Glutamatergic neuron (in vitro differentiated cells): ENCODE measurements at regions not wholly inside any gene's neighbourhood (a gene's known extent, or its start where the extent isn't known, plus 50 kb on each side); places are given as distances from the start of the nearest gene placed in this dataset.
"Not testable (repeated sequence)": the region's sequence is repeated elsewhere in the genome, so short reads cannot be mapped to it uniquely, and the experiment has no call there.

Source experiments
- DNase-seq: peaks from one replicate; pipeline ENCODE4 v3.0.0; 2022
- H3K27ac Mint-ChIP-seq: one replicate; pipeline ENCODE4 v1.8.0; 2020; ENCODE audit warnings: mild to moderate bottlenecking, mixed read lengths, inconsistent platforms; ENCODE audit not compliant: unreplicated experiment
- H3K27me3 Mint-ChIP-seq: one replicate; pipeline ENCODE4 v1.8.0; 2020; ENCODE audit warnings: mild to moderate bottlenecking, moderate library complexity, mixed read lengths, inconsistent platforms; ENCODE audit not compliant: unreplicated experiment
- H3K36me3 Mint-ChIP-seq: one replicate; pipeline ENCODE4 v1.8.0; 2020; ENCODE audit warnings: mild to moderate bottlenecking, mixed read lengths, inconsistent platforms; ENCODE audit not compliant: unreplicated experiment
- H3K4me1 Mint-ChIP-seq: one replicate; pipeline ENCODE4 v1.8.0; 2020; ENCODE audit warnings: mild to moderate bottlenecking, low read depth, mixed read lengths, inconsistent platforms; ENCODE audit not compliant: unreplicated experiment
- H3K4me3 Mint-ChIP-seq: one replicate; pipeline ENCODE4 v1.8.0; 2020; ENCODE audit warnings: mild to moderate bottlenecking, mixed read lengths, inconsistent platforms; ENCODE audit not compliant: unreplicated experiment
- H3K9me3 Mint-ChIP-seq: one replicate; pipeline ENCODE4 v1.8.0; 2020; ENCODE audit warnings: mild to moderate bottlenecking, moderate library complexity, mixed read lengths, inconsistent platforms; ENCODE audit not compliant: unreplicated experiment
- CTCF ChIP-seq: fragments of 200-600 bp; sonication (generic); IDR thresholded peaks from one replicate; pipeline ENCODE4 v1.5.0; 2021; ENCODE audit not compliant: partially characterized antibody, unreplicated experiment

- Mint-ChIP-seq H3K27ac (no peak overlapping the region), H3K36me3 (peaks cover 20% of the 10 kb centered on the region), H3K27me3 (peaks cover 3% of the 10 kb centered on the region), H3K4me3 (no peak overlapping the region), H3K4me1 (no peaks in the 10 kb centered on the region), H3K9me3 (peaks cover 15% of the 10 kb centered on the region)
- no peak for TF ChIP-seq CTCF
- no peak for DNase-seq
These were observed 139.3 kb upstream of the PALMD start for GRCh38 chr1:99506631-99507030.

GRCh38 chr1:99507446-99507845 is 138.5 kb upstream of the PALMD start:
- peaks cover 15% of the 10 kb centered on the region for H3K9me3 Mint-ChIP-seq
- H3K27ac Mint-ChIP-seq = peak overlapping the region; percentile 46
- not testable (repeated sequence) for DNase-seq, H3K27me3 Mint-ChIP-seq, H3K4me3 Mint-ChIP-seq, H3K4me1 Mint-ChIP-seq
- peaks cover 20% of the 10 kb centered on the region for H3K36me3 Mint-ChIP-seq

- Mint-ChIP-seq H3K9me3 (peaks cover 14% of the 10 kb centered on the region), H3K27me3 (peaks cover 4% of the 10 kb centered on the region), H3K4me3 (no peak overlapping the region), H3K27ac (no peak overlapping the region), H3K4me1 (no peaks in the 10 kb centered on the region), H3K36me3 (peaks cover 20% of the 10 kb centered on the region)
- no peak for DNase-seq
- TF ChIP-seq CTCF = no peak
These were observed 137.8 kb upstream of the PALMD start for GRCh38 chr1:99507906-99508732.

- peak overlapping the region; percentile 38 for H3K27ac Mint-ChIP-seq
- H3K9me3 Mint-ChIP-seq = peaks cover 14% of the 10 kb centered on the region
- H3K4me1 Mint-ChIP-seq, H3K27me3 Mint-ChIP-seq, H3K4me3 Mint-ChIP-seq, DNase-seq: not testable (repeated sequence)
- H3K36me3 Mint-ChIP-seq = peaks cover 20% of the 10 kb centered on the region
These were observed 137.0 kb upstream of the PALMD start for GRCh38 chr1:99508733-99509445.

GRCh38 chr1:99514823-99515552 is 130.9 kb upstream of the PALMD start:
- not testable (repeated sequence) for H3K27me3 Mint-ChIP-seq, H3K36me3 Mint-ChIP-seq, H3K4me3 Mint-ChIP-seq, H3K27ac Mint-ChIP-seq, H3K4me1 Mint-ChIP-seq, DNase-seq, H3K9me3 Mint-ChIP-seq

GRCh38 chr1:99516141-99516540 is 129.8 kb upstream of the PALMD start:
- no peak overlapping the region for H3K27ac Mint-ChIP-seq
- H3K36me3 Mint-ChIP-seq = peaks cover 6% of the 10 kb centered on the region
- H3K4me1 Mint-ChIP-seq = no peaks in the 10 kb centered on the region
- H3K27me3 Mint-ChIP-seq = peaks cover 3% of the 10 kb centered on the region
- no peak overlapping the region for H3K4me3 Mint-ChIP-seq
- DNase-seq = no peak
- H3K9me3 Mint-ChIP-seq = no peaks in the 10 kb centered on the region
- no peak for TF ChIP-seq CTCF
